NB4 (cell line): ENCODE measurements at regions not wholly inside any gene's neighbourhood (a gene's known extent, or its start where the extent isn't known, plus 50 kb on each side); places are given as distances from the start of the nearest gene placed in this dataset.

ENCODE experiments used
- CTCF ChIP-seq: IDR thresholded peaks from one replicate; pipeline ENCODE4 v1.5.1; 2012; ENCODE audit warnings: low read depth, low read length
- POLR2A ChIP-seq: IDR thresholded peaks from 2 replicates; pipeline ENCODE4 v1.6.1; 2011; ENCODE audit warnings: mild to moderate bottlenecking; ENCODE audit not compliant: insufficient read length; ENCODE audit errors: extremely low read depth

- TF ChIP-seq POLR2A (no peak), CTCF (no peak)
These were observed 601.7 kb downstream of the ANKRD7 start for GRCh38 chr7:118826246-118826645.
